ENCODE measurements at regions not wholly inside any gene's neighbourhood (a gene's known extent, or its start where the extent isn't known, plus 50 kb on each side); places are given as distances from the start of the nearest gene placed in this dataset.

DNA sequence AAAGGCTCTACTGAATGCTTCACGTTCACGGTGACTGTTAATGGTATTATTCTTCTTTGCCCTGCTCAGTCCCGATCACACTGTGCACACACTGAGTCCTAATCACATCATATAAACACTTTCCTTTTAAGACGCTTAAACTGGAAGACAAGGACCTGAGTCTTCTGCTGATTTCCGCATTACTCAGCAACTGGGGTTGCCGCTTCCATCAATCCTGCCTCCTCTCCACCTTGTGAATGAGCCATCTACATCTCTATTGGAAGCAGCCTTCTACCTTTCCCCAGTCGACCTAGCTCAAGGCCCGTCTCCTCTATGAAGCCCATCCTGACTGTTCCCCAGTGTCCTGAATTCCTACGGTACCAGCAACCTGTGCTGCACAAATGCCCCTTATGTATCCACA, 104.7 kb downstream of the NCOR2 start:
- no peaks in the 10 kb centered on the region for H3K9me3 ChIP-seq
- no peaks in the 10 kb centered on the region for H3K27me3 ChIP-seq
- DNase-seq (ENCODE audit: low spot score): no peak
- H3K4me1 ChIP-seq: peaks cover 0 to 30% of the 10 kb centered on the region in 2 donors
- H3K4me3 ChIP-seq: no peak overlapping the region
- TF ChIP-seq, protein P1, sequence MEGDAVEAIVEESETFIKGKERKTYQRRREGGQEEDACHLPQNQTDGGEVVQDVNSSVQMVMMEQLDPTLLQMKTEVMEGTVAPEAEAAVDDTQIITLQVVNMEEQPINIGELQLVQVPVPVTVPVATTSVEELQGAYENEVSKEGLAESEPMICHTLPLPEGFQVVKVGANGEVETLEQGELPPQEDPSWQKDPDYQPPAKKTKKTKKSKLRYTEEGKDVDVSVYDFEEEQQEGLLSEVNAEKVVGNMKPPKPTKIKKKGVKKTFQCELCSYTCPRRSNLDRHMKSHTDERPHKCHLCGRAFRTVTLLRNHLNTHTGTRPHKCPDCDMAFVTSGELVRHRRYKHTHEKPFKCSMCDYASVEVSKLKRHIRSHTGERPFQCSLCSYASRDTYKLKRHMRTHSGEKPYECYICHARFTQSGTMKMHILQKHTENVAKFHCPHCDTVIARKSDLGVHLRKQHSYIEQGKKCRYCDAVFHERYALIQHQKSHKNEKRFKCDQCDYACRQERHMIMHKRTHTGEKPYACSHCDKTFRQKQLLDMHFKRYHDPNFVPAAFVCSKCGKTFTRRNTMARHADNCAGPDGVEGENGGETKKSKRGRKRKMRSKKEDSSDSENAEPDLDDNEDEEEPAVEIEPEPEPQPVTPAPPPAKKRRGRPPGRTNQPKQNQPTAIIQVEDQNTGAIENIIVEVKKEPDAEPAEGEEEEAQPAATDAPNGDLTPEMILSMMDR (IDR thresholded peaks at IDR 0.05): no peak
- H3K36me3 ChIP-seq: peaks cover 56% of the 10 kb centered on the region
- no peak overlapping the region for H3K27ac ChIP-seq

DNA sequence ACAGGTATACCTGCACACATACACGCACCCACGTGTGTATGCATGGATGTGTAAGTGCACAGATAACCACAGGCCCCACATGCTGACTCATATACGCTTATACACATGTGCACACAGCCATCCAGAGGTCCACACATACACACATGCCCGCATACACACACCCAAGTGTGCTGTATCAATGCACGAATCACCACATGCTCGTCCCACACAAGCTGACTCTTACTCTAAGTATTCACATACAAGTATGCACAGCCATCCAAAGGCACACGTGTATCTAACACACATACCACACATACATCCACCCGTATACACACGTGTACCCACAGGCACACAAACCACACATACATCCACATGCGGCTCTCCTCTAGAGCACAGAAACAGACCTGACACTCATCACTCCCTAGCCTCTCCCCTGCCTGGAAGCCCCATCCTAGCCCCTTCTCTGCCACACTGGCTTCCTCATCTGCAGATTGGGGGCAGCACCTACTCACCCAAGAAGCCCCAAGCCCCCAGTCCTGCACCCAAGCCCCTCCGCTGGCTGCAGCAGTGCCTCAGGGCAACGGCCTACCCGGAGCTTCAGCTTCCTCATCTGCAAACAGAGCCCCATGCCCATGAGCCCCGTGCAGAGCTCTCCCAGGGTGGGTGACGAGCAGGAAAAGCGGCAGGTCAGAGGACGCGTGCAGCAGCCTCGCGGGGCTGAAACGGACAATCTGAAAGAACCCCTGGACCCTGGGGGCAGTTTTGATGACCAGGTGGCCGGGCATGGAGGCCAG, 105.4 kb downstream of the NCOR2 start:
- peaks cover 0 to 37% of the 10 kb centered on the region in 2 donors for H3K4me1 ChIP-seq
- no peaks in the 10 kb centered on the region for H3K9me3 ChIP-seq
- no peak overlapping the region for H3K4me3 ChIP-seq
- peaks cover 56% of the 10 kb centered on the region for H3K36me3 ChIP-seq
- TF ChIP-seq, protein P1 (IDR thresholded peaks at IDR 0.05): no peak
- DNase-seq (ENCODE audit: low spot score): no peak
- H3K27me3 ChIP-seq: no peaks in the 10 kb centered on the region
- H3K27ac ChIP-seq: no peak overlapping the region

DNA sequence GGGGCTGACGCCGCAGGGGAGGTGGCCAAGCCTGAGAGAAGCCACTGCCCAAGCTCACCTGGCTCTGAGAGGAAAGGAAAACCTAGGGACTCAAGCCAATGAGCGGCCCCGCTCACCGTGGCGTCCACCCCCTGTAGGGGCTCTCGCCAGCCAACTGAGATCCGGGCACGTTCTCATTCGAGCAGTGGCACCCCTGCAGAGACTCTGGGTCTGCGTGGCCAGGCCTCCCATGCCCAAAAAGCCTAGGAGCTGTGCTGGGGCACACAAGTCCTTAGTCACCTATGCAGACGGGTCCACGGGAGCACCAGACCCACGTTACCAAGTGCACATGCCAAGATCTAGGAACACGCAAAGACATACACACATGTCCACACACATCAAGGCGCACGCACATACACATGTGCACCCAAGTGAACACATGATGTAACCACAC, 106.2 kb downstream of the NCOR2 start:
- Histone ChIP-seq H3K9me3 (no peaks in the 10 kb centered on the region), H3K27me3 (no peaks in the 10 kb centered on the region), H3K36me3 (peaks cover 57% of the 10 kb centered on the region), H3K4me3 (no peak overlapping the region), H3K4me1 (peaks cover 0 to 40% of the 10 kb centered on the region in 2 donors), H3K27ac (no peak overlapping the region)
- TF ChIP-seq, protein P1 (IDR thresholded peaks at IDR 0.05): no peak
- DNase-seq (ENCODE audit: low spot score): no peak

DNA sequence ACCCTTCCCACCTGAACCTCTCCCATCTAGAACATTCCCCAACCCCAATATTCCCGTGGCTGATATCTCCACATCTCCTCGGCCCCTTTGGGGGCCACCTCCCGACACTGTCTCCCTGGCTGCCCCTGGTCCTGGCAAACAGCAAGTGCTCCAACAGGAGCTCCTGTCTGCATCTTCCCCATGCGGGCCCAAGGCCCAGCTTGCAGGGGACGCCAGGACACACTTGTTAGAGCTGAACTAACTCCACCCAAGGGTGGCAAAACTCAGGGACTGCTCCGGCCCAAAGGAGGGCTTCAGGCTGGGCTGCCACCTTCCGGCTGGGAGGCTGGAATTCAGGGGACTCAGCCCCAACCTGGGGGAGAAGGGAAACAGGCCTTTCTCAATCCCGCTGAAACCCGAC, 106.6 kb downstream of the NCOR2 start:
- DNase-seq (ENCODE audit: low spot score): no peak
- H3K27me3 ChIP-seq: no peaks in the 10 kb centered on the region
- TF ChIP-seq, protein P1 (IDR thresholded peaks at IDR 0.05): no peak
- no peaks in the 10 kb centered on the region for H3K9me3 ChIP-seq
- H3K4me3 ChIP-seq: no peak overlapping the region
- H3K27ac ChIP-seq: no peak overlapping the region
- peaks cover 58% of the 10 kb centered on the region for H3K36me3 ChIP-seq
- peaks cover 0 to 40% of the 10 kb centered on the region in 2 donors for H3K4me1 ChIP-seq

DNA sequence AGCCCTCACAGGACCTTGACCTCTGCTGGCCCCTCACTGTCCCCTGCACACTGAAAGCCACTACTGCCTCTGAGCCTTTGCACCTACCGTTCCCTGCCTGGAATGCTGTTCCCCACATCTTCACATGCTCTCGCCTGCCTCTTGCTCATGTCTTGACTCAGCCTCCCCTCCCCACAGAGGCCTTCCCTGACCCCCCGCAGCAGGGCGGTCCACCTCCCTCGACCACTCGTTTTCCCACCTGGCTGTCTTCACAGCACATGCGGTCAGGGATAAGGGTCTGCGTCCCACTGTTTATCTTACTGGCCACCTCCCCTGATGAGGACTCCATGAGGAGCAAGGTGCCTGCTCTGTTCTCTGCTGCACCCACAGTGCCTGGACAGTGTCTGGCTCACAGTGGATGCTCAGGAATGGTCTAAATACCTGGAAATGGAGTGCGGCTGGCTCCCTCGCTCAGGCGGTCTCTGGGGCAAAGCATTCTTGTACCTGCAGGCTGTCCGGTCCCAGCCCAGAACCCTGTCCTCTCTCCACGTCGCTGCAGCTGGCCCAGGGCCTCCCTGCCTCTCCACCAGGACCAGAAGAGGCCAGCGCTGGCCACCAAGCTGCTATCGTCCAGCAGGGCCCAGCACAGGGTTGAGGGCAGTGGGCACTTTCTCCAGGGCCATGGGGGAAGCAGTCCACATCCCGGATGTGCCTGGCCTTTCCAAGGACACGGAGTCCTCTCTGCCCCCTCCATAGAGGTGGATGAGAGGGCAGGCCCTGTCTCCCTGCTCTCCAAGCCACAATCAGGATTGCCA, 107.4 kb downstream of the NCOR2 start:
- H3K9me3 ChIP-seq: no peaks in the 10 kb centered on the region
- H3K4me1 ChIP-seq: peaks cover 0 to 45% of the 10 kb centered on the region in 2 donors
- H3K4me3 ChIP-seq: no peak overlapping the region
- H3K27ac ChIP-seq: no peak overlapping the region
- TF ChIP-seq, protein P1 (IDR thresholded peaks at IDR 0.05): no peak
- H3K27me3 ChIP-seq: no peaks in the 10 kb centered on the region
- peaks cover 51% of the 10 kb centered on the region for H3K36me3 ChIP-seq
- no peak for DNase-seq (ENCODE audit: low spot score)

Data from right atrium auricular region (tissue), 2 donors.